ENCODE measurements at regions not wholly inside any gene's neighbourhood (a gene's known extent, or its start where the extent isn't known, plus 50 kb on each side); places are given as distances from the start of the nearest gene placed in this dataset.
A peak's percentile ranks its signal among the peaks of the same experiment; 100 is the strongest.

DNA sequence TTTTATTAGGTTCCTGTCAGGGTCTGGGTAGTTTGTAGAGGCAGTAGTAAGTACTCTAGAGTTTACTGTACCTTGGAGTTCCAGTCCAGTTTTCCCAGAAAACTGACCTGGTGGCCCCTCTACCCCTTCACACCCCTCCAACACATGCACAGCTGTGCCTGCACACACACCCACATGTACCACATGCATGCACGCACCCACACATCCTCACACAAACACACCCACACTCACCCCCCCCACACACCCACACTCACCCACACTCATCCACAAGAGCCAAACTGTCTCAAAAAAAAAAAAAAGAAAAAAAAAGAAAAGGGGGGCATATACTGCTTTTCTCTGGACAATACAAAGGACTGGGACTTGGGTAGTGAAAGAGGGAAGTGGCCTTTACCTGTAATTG lies 570.5 kb downstream of the QKI start:
- no peak for DNase-seq (ENCODE audit: low spot score)

DNA sequence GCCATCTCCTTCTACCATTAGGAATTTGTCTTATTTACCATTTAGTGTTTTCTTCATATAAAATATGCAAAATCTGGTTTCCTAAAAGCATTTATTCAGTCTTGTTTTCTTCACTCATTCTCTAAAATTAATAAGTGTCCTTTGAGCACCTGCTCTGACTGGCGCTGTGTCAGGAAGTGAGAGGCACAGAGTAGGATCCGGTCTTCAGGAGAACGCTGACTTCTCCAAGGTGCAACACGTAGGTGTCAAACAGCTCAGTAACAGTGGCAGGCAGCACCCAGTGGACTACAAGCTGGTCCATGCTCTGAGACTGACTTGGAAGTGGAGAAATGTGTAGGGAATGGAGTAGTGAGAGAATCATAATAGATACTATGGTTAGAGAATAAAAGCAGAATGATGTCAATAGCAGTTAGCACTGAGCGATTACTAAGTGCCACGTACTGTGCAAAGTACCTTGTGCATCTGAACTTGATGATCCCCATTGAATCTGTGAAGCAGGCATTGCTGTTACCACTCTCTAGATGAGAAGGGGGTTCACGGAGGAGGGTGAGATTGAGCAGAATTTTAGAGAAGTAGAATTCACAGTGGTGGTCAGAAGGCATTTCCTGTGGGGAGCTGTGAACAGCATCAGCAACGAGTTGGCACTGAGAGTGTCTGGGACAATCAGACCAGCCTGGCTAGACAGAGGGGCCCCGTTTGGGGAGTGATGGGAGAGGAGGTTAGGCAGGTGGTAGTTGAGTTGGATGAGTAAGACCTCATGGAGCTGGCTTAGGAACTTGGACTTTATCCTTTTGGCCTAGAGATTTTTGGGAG lies 569.8 kb downstream of the QKI start:
- DNase-seq (ENCODE audit: low spot score), result no peak

DNA sequence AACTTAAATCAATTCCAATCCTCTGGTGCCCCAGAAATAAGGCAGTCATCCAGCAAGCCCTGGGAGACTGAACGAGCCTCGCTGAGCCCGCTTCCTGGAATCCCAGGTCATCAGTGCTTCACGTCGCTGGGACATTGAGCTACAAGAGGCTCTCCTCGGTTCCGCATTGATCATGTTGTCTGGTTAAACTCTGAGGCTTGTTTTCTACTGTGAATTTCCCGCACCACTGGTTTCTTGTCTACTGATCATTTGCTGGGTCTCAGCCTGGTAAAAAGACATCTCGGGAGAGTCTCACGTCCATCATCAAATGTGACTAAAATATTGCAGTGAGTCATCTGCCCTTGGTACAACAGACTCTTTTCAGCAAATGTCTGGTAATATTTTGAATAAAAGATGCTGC lies 569.2 kb downstream of the QKI start:
- DNase-seq (ENCODE audit: low spot score), result no peak

DNA sequence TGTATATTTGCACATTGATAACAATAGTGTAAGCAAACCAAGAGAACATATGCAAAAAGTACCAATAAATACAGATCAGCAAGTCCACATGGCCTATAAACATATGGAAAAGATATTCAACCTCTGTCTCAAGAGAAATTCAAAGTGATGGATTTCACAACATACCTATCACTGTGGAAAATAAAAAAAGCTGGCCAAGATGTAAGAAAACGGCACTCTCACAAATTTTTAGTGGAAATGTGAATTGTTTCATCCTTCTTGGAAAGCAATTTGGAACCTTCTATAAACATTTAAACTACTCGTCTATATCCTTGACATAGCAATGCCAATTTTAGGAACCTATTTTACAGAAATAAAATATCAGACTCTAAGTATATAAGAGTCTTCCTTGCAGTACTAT lies 559.8 kb downstream of the QKI start:
- DNase-seq (ENCODE audit: low spot score), result no peak

DNA sequence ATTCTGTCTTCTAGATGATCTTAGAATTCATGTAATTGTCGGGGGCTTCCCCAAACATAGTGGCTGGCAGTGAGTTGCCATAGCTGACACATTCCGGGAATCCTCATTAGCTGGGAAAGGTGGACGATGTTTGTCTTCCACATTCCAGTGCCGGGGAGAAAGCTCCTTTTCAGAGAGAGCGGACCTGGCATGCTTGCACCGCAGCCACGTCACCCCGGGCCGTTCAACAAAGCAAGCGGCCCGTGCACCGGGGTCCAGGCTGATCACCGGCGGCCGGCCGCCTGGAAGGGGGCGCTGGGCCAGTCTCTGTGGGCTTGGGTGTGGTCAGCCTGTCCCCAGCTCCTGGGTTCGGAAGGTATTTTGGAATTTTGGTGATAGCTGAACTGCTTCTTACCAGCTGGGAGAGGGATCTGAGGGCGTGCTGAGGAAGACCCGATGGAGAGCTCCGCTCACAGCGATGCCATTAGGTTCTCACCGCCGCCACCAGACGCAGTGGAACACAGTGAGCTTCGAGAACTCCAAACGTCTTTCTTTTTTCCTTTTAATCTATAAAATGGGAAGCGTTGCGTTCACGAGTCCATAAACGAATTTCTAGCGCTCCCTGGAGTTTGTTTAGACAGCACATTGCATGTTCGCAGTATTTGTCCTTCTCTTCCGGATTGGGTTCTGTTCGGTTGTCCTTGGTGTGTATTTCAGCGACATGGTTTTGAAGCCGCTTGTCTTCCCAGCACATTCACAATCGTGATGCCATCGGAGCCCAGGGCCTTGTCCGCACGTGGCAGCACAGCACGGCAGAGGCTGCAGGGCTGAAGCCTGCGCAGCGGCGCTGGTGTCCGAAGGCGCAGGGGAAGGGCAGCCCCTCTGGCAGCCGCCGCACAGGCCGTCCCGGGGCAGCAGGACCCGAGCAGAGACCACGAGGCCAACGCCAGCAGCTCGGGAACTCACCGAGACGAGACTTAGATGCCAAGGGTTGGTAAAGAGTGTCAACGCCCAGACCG lies 557.6 kb downstream of the QKI start:
- no peak for DNase-seq (ENCODE audit: low spot score)

DNA sequence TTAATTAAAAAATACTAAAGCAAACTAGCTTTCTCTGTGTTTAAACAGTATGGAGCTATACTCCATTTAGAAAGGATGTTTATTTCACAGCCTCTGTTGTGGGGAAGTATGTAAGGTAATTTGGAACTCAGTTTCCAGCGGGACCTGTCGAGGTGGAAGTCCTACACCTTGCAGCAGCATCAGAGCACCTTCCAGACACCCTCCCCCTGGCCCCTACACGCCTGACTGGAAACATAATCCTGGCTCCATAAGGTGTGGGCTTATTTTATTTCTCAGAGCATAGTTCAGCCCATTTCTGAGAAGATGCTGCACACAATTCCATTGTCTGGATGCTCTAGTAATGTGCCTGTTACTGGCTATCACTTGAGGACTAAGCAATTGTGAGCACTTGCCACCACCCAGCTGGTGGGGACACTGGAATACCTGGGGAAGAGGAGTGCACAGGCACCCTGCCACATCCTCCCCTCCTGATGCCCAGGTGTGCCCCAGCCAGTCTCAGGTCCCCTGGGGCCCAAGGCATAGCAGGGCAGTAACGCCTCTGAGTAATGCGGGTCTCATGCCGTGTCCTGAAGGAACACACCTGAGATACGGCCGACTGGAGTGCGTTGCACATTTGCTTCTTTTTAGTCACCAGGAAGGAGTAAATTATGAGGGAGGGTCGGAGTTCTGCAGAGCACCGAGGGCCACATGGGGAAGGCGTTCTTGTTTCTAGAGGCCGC lies 556.5 kb downstream of the QKI start:
- DNase-seq (ENCODE audit: low spot score), result no peak

DNA sequence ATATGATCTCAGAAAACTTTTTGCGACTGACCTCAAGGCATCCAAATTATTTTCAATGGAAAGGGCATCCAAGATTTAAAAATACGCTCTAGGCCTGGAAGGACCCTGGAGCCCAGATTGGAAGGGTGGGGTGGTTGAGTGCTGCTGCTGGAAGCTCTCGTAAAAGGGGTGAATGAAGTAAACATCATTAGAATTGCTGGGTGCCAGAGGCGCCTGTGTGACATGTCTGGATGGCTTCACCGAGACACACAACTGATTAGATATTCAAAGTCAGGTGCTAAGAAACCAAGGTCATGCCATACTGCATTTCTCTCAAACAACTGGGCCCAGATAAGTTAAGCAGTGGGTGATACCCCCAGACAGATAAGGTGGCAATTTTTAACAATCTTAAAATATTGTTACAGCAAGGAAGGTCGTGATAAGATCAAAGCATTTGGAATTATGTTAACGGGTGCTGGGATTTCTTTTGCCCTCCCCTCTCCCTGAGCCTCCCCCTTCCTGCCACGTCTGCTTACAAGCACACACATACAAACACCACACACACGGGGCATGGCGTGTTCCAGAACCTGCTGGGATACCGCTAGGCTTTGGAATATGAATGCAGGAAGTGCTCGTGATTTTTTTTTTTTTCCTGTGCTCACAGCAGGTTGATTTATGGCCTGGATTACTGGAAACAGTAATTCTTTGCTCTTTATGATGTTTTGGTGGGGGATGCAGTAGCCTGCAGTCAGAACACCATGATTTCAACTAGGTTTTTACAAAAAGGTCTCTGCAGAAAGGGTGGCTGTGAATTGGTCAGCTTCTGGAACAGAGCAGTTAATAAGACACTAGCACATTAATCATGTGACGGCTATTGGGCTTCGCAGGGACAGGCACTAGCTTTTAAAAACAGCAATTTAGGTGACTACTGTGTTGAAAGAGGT lies 551.2 kb downstream of the QKI start:
- DNase-seq (ENCODE audit: low spot score), result peak; percentile 4

DNA sequence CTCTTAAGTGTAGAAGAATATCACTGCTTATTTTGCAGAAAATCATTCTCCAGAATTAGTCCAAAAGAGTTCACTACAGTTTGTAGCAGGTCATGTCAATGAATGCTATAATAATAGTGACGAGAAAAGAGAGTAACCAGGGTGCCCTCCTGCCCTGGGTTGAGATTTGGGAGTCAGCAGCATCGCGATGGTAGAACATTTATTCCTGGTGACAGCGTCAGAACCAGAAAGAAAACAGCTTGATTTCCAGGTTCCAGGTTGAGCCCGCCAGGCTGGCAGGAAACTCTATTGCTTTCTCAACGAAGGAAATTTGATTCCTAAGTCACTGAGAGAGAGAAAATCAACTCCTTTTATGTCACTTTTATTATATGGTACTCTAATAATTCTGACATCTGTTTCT lies 550.3 kb downstream of the QKI start:
- DNase-seq (ENCODE audit: low spot score), result no peak

DNA sequence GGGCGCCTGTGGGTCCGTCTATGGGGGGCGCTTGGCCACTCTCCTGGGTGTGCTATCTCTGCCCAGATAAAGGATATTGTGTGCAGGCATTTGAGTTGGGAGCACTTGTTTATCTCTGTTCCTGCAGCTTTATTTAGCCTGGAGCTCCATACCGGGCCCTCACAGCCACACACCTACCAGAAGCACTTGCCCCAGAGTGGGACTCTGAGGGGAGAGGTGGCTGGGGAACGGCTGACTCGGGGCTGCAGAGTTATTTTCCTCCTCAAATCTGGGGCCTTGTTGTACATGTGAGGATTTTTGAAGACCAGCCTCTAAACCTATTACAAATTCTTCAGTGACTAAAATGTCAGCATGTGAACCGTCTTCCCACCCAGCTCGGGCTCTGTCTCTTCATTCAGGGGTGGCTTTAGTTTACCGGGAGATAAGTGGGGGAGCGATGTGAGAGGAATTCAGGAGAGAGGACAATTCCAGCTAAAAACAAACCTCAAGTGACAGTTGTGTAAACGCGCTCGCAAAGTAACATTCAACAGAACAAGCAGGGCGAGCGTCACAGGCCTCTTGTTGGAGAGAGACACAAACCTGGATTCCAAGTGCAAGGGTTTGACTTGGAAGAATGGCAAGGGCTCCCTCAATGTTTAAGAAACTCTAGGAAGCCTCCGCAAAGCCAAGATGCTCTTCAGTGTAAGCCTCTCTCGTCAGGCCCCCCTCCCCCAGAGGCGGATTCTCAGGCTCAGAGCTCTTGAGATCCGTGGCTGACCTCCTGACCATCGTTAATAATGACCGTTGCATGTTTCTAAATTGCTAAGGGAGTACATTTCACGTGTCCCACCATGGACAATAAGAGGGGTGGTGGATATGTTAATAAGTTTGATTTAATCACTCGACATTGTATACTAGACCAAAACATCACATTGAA lies 548.9 kb downstream of the QKI start:
- no peak for DNase-seq (ENCODE audit: low spot score)

DNA sequence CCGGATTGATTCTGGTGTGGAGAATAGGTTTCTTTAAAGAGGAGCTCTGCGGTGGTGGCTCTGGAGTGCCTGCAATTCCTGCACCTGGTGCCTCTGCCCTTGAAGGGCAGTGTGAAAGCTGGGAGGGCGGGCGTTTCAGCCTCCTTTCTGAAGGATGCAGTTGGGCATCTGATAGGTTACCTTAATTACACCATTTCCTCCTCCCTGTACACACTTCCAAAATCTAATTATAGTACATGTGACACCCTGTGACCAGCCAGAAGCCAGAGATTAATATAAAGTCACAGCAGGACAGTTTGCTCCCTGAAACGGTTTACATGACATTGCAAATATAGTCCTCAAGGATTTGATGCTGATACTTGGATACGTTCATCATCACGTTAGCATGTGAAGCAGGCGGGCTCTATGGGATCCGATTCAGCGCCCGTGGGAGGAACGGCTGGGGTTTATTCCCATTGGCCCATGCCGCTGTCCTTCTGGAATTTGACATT lies 548.2 kb downstream of the QKI start:
- DNase-seq (ENCODE audit: low spot score), result no peak

DNA sequence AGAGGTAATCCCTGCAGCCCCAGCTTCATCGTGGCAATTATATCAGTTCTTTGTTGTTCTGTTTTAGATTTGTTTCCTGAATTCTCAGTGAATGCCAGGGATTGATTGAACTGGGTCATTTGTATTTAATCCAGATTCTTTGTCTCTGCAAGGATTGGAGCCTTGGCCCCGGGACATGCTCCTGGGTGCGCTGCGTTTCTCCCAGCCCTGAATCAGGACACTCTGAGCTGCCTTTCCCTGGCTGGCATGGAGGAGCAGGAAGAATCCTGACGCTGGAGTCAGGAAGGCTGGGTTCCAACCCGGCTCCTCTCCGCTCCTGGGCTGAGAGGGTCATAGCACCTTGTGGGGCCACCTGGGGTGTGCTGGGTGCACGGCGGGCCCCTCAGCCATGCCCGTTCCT lies 545.6 kb downstream of the QKI start:
- DNase-seq (ENCODE audit: low spot score), result no peak

DNA sequence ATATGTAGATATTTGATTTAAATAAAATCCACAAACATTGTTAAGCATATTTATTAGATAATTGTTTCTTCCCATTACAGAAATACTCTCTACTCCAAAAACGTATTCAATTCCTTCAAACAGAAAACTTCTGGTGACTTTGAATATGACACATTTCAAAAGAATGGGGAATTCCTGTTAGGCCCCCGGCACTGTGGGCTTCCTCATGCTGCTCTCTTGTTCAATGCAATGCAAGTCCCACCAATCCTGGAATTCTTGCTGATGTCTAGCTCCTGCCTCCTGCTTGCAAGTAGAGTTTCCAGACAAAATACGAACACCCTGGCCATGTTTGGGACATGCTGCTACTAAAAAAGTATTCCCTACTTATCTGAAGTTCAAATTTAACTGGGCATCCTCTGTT lies 544.1 kb downstream of the QKI start:
- no peak for DNase-seq (ENCODE audit: low spot score)

DNA sequence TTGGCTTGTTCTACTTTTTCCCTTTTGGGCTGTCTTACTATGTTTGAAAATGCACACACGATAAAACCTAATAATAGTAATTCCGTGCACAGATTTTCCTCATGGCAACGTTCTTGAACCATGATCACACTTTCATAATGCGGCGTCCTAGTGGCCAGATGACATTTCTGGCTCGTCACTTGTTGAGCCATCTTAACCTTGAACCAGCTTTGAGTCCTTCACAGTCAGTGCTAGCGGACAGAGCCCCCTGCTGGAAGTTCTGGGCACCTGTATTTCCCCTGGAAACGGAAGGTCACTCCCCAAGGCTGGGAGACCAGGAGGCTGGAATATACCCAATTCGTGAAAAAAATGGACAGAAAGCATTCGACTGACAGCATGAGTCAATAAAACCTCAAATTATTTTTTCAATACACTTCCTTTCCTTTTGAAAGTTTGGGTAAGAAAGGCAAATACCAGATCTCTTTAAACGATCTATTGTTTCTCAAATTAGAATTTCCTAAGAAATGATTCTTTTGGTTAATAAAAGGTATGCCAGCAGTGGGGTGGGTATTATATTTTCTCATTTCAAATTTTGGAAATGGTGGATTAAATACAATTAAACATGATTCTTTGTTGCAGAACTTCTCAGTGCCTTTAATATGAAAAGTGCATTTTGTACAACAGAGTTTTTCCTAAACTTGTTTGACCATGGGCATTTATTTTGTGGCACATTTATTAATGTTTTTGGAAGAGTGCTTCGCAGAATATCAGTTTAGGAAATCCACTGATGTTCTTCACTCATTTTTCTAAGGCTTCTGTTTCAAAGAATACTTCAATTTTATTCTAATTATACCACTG lies 542.3 kb downstream of the QKI start:
- DNase-seq (ENCODE audit: low spot score), result peak; percentile 62

DNA sequence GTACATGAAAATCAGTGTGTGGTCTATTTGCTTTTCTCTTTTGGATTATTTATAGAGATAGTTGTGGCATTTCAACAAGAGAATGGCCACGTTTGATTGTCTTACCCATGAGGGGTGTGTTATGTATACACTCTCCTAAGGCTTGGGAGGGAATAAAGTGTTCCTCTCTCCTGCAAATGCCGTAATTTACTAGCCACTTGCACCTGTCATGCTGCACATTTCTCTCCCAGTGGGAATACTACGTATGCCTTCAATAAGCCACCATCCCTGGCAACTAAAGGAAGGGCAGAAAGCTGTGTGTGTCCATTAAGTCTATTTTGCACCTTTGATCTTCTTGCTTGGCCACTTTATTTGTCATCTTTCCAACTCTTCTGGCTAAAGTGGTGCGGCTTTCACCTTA lies 541.2 kb downstream of the QKI start:
- no peak for DNase-seq (ENCODE audit: low spot score)

DNA sequence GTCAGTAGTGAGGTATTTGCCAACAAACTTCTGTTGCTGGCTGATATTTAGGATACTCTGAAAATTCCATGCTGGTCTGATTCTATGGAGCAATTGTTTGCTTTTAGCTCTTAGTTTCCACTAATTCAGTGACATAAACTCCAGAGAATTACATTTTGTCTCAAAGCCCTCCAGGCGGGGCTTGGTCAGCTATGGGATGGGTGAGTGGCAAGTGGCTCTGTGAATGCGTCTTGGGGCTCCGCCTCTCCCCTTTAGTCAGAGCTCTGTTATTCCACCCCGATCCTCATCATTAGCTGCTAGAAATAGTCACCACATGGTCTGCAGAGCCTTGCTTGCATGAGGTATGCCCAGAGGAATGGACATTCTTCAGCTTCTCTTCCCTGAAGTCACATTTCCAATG lies 540.6 kb downstream of the QKI start:
- no peak for DNase-seq (ENCODE audit: low spot score)

DNA sequence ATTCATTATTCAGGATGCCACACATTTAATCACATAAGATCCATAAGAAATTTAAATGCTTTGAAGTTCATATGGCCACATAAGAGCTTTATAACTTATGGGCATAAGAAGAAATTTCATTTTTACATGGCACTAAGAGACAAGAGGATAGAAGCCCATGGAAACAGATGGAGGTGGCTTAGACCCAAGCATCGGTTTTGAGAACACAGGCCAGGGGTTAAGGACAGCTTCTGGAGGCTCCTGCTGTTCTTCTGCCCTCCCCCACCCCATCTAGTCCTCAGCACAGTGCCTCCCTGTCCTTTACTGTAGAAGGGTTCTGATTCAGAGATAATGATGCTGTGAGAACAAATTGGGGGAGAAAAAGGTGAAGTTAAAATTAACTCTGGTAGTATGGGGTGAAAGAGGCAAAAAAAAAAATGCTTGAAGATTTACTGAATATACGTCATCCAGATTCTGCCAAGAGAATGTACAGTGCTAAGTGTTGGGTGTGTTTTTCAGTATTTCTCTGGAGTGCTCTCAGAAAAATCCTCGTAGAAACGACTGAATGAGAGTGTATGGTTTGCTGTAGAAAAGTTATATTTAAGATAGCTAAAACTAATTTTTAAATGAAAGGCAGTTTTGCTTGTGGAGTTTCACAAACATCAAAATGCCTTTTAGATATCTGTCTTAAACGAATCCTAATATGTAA lies 539.7 kb downstream of the QKI start:
- no peak for DNase-seq (ENCODE audit: low spot score)

DNA sequence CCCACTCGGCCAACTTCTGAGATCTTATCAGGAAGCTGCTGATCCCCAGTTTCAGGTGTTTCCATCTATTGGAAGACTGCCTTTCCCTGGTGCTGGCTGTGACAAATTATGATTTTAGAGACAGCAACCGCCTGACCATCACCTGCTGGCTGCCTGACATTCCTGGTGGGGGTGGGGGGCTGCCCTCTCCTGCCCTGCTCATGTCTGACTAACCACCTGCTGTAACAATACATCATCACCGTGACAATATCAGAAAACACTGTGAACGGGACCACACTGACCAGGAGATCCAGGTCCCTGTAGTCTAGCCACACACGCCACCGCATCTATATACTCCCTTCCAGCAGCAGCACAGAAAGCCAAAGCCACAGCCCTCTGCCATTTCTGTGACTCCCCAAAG lies 537.5 kb downstream of the QKI start:
- no peak for DNase-seq (ENCODE audit: low spot score)

DNA sequence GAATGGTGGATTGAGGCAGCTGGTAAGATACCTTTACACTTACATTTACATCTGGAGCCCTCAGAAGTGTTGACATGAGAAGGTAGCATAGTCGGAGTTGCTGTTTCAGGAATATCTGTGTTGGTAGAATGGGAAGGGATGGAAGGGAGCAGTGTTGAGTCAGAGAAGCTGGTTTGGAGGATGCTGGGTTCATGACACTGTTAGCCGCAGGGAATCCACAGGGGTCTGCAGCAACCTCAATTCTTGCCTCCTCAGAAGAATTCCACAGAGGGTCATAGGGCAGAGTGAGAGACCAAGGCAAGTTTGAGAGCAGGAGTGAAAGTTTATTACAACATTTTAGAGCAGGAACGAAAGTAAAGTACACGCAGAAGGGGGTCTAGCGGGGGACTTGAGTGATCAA lies 536.8 kb downstream of the QKI start:
- no peak for DNase-seq (ENCODE audit: low spot score)

DNA sequence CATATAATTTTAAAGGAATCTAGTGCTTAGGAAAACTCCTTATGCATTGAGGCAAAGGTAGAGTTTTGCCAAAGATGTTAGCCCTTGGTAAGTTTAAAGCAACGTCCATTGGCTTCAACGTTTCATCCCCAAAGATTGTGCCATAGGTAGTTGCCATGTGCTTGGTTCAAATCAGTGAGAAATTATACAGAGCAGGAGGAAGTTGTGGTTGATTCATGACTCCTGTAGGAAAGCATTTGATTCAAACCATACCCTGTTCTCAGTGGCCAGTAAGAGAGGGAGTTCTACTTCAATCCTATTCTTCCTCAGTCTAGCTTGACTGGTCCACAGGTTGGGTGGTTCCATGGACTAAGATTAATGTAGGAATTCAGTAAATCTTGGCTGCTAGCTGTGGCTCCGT lies 535.6 kb downstream of the QKI start:
- DNase-seq (ENCODE audit: low spot score), result no peak

Measured in SW480 (cell line).